Vagina (tissue), 2 donors: ENCODE measurements at regions not wholly inside any gene's neighbourhood (a gene's known extent, or its start where the extent isn't known, plus 50 kb on each side); places are given as distances from the start of the nearest gene placed in this dataset.

Experiments
- POLR2A ChIP-seq, 2 donors: fragments of 450-650 bp; IDR thresholded peaks; one replicate each; pipeline ENCODE4 v1.6.1; 2017; ENCODE audit warnings: antibody characterized with exemption in 2 of 2, mild to moderate bottlenecking in 2 of 2, moderate library complexity in 2 of 2
- TF ChIP-seq, protein P1 (sequence below), 3 experiments: fragments of 450-650 bp in 2 of 3; fragments of 200-600 bp in 1 of 3; sonication (generic) in 1 of 3; IDR thresholded peaks; one replicate each; pipeline ENCODE4 v1.5.1; 2017 to 2019; ENCODE audit warnings: antibody characterized with exemption in 3 of 3, mild to moderate bottlenecking in 2 of 3, moderate library complexity in 2 of 3

DNA sequence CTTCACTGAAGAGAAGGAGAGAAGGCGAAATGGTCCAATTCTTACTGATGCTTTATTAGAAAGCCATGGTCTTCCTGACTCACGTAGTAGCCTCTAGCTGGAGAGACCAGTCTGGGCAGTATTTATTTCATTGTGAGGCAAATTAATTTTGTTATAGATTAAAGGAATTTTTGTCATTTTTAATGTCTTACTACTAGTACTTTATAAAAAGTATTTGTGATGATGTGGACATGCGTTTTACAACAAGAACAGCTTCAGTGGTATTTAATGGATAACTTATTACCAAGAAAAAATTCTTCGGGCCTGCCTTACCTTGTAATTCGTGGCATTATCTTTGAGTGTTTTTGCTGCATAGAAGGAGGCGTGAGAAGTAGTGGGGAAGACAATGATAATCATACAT is 339.4 kb upstream of the SHH start:
- TF ChIP-seq POLR2A (IDR thresholded peaks at IDR 0.05), result no peak
- TF ChIP-seq, protein P1, sequence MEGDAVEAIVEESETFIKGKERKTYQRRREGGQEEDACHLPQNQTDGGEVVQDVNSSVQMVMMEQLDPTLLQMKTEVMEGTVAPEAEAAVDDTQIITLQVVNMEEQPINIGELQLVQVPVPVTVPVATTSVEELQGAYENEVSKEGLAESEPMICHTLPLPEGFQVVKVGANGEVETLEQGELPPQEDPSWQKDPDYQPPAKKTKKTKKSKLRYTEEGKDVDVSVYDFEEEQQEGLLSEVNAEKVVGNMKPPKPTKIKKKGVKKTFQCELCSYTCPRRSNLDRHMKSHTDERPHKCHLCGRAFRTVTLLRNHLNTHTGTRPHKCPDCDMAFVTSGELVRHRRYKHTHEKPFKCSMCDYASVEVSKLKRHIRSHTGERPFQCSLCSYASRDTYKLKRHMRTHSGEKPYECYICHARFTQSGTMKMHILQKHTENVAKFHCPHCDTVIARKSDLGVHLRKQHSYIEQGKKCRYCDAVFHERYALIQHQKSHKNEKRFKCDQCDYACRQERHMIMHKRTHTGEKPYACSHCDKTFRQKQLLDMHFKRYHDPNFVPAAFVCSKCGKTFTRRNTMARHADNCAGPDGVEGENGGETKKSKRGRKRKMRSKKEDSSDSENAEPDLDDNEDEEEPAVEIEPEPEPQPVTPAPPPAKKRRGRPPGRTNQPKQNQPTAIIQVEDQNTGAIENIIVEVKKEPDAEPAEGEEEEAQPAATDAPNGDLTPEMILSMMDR (IDR thresholded peaks at IDR 0.05), result no peak
